Ascending aorta (tissue), 2 donors: ENCODE measurements at regions not wholly inside any gene's neighbourhood (a gene's known extent, or its start where the extent isn't known, plus 50 kb on each side); places are given as distances from the start of the nearest gene placed in this dataset.

Experiments
- DNase-seq, 2 donors: peaks; one replicate each; pipeline ENCODE4 v3.0.0-alpha.2; 2019; ENCODE audit warnings: low spot score in 2 of 2
- H3K27ac ChIP-seq, 2 donors: fragments of 200-600 bp; sonication (generic); one replicate each; pipeline ENCODE4 v1.5.1; 2016 to 2017; ENCODE audit warnings: mild to moderate bottlenecking in 1 of 2
- H3K27me3 ChIP-seq: fragments of 200-600 bp; sonication (generic); one replicate; pipeline ENCODE4 v1.5.1; 2017
- H3K36me3 ChIP-seq, 2 donors: fragments of 200-600 bp; sonication (generic); one replicate each; pipeline ENCODE4 v1.5.1; 2016
- H3K4me1 ChIP-seq, 2 donors: fragments of 200-600 bp; sonication (generic); one replicate each; pipeline ENCODE4 v1.5.1; 2016 to 2017; ENCODE audit warnings: mild to moderate bottlenecking in 1 of 2
- H3K4me3 ChIP-seq, 2 donors: fragments of 200-600 bp; sonication (generic); one replicate each; pipeline ENCODE4 v1.5.1; 2016 to 2017; ENCODE audit warnings: mild to moderate bottlenecking in 1 of 2
- H3K9me3 ChIP-seq, 2 donors: fragments of 200-600 bp; sonication (generic); one replicate each; pipeline ENCODE4 v1.5.1; 2016
- CTCF ChIP-seq, 3 experiments: fragments of 200-600 bp in 2 of 3; fragments of 450-650 bp in 1 of 3; sonication (generic) in 2 of 3; IDR thresholded peaks; one replicate each; pipeline ENCODE4 v1.5.1; 2016 to 2019; ENCODE audit warnings: antibody characterized with exemption in 3 of 3, mild to moderate bottlenecking in 1 of 3, moderate library complexity in 1 of 3
- intact Hi-C: fragments of 100-400 bp; cut with DNase I; formaldehyde crosslinking; loops from one replicate; pipeline ENCODE4 v1.15.1; 2023

- intact Hi-C loops: no loop called here
- no peaks in the 10 kb centered on the region for H3K9me3 ChIP-seq
- no peak for DNase-seq
- H3K4me1 ChIP-seq: no peaks in the 10 kb centered on the region
- no peak for TF ChIP-seq CTCF (IDR thresholded peaks at IDR 0.05)
- H3K4me3 ChIP-seq: no peak overlapping the region
- H3K27me3 ChIP-seq: no peaks in the 10 kb centered on the region
- no peak overlapping the region for H3K27ac ChIP-seq
- no peaks in the 10 kb centered on the region for H3K36me3 ChIP-seq
Observed at GRCh38 chr20:51960047-51960675, 157.8 kb upstream of the SALL4 start.

GRCh38 chr20:51959066-51959542 is 156.8 kb upstream of the SALL4 start:
- DNase-seq: no peak
- Histone ChIP-seq H3K27ac (no peak overlapping the region), H3K9me3 (no peaks in the 10 kb centered on the region), H3K36me3 (no peaks in the 10 kb centered on the region), H3K4me1 (no peaks in the 10 kb centered on the region), H3K27me3 (no peaks in the 10 kb centered on the region), H3K4me3 (no peak overlapping the region)
- intact Hi-C loops: no loop called here
- TF ChIP-seq CTCF (IDR thresholded peaks at IDR 0.05): no peak

- no peak for DNase-seq
- no peak for TF ChIP-seq CTCF (IDR thresholded peaks at IDR 0.05)
- no peak overlapping the region for H3K27ac ChIP-seq
- H3K4me1 ChIP-seq: no peaks in the 10 kb centered on the region
- no peaks in the 10 kb centered on the region for H3K36me3 ChIP-seq
- H3K9me3 ChIP-seq: no peaks in the 10 kb centered on the region
- intact Hi-C loops: no loop called here
- no peak overlapping the region for H3K4me3 ChIP-seq
- no peaks in the 10 kb centered on the region for H3K27me3 ChIP-seq
Observed at GRCh38 chr20:51958099-51959065, 156.1 kb upstream of the SALL4 start.

GRCh38 chr20:51955756-51956155 is 153.4 kb upstream of the SALL4 start:
- Histone ChIP-seq H3K4me1 (no peaks in the 10 kb centered on the region), H3K4me3 (no peak overlapping the region), H3K27ac (no peak overlapping the region), H3K36me3 (no peaks in the 10 kb centered on the region), H3K27me3 (no peaks in the 10 kb centered on the region), H3K9me3 (no peaks in the 10 kb centered on the region)
- no peak for DNase-seq
- intact Hi-C loops: no loop called here
- no peak for TF ChIP-seq CTCF (IDR thresholded peaks at IDR 0.05)

- Histone ChIP-seq H3K27me3 (no peaks in the 10 kb centered on the region), H3K4me1 (no peaks in the 10 kb centered on the region), H3K27ac (no peak overlapping the region), H3K36me3 (no peaks in the 10 kb centered on the region), H3K4me3 (no peak overlapping the region), H3K9me3 (no peaks in the 10 kb centered on the region)
- intact Hi-C loops: no loop called here
- no peak for TF ChIP-seq CTCF (IDR thresholded peaks at IDR 0.05)
- DNase-seq: no peak
Observed at GRCh38 chr20:51953731-51954340, 151.5 kb upstream of the SALL4 start.
